ENCODE measurements at regions not wholly inside any gene's neighbourhood (a gene's known extent, or its start where the extent isn't known, plus 50 kb on each side); places are given as distances from the start of the nearest gene placed in this dataset.

DNA sequence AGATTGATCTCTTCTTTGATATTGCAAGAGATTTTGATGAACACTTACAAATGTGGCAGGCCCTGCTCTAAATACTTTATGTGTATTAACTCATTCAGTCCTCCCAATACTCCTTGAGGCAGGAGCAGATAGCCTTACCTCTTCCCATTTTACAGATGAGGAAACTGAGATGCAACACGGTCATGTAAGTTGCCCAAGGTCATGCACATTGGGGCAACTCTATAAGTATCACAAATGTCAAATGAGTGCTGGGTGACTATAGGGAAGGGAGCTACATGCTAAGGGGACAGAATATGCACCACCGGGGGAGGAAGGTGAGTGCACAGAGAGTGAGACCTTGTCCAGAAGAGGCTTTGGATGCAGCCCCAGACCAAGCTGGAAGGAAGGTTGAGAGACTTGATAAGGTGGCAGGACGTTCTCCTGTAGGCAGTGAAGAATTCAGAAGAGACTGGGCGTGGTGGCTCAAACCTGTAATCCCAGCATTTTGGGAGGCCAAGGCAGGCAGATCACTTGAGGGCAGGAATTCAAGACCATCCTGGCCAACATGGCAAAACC lies 132.3 kb upstream of the PWP1 start:
- no peak for DNase-seq (ENCODE audit: low read depth)

DNA sequence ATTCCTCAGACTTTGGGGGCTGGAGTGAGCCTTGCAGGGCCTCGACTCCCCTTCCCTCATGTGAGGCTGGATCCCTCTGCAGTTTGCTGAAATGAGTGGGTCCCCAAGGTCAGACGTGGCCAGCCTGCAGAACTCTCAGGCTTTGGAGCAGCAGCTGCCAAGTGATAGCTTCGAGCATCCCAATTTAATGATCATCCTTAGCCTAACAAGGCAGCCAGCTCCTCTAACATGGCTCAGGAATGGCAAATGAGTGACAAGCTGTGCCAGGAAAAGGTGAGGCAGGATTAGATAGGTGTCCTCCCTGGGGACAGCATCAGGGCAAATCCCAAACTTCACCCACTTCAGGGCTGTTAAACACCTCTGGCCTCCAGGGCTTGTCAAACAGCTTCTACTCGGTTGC lies 130.7 kb upstream of the PWP1 start:
- DNase-seq (ENCODE audit: low read depth), result no peak

DNA sequence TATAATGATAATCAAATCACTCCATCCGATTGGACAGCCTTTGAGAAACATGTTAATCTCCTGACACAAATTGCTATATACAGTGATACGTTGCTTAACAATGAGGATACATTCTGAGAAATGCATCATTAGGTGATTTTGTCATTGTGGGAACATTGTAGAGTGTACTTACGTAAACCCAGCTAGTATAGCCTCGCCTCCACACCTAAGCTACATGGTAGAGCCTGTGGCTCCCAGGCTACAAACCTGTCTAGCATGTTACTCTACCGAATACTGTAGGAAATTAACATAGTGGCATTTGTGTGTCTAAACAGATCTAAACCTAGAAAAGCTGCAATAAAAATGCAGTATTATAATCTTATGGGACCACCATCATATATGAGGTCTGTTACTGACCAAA lies 128.6 kb upstream of the PWP1 start:
- no peak for DNase-seq (ENCODE audit: low read depth)

DNA sequence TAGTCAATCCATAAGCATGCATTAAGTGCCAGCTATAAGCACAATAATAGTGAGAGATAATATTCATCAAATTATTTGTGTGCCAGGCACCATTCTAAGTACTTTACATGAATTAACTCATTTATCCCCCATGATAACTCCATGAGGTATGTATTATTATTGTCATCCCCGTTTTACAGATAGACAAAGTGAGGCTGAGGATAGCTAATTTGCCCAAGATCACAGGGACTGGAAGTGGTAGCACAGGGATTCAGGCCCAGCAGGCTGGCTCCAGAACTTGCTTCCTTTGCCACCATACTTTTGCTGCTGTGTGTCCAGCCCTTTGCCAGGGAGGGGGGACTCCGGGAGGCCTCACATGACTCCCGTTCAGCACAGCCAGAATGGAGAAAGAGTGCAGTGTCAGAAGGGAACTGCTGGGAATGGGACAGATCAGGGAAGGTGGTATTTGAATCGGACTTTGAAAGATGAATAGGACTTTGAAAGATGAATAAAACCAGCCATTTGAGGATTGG lies 128.0 kb upstream of the PWP1 start:
- DNase-seq (ENCODE audit: low read depth), result no peak

DNA sequence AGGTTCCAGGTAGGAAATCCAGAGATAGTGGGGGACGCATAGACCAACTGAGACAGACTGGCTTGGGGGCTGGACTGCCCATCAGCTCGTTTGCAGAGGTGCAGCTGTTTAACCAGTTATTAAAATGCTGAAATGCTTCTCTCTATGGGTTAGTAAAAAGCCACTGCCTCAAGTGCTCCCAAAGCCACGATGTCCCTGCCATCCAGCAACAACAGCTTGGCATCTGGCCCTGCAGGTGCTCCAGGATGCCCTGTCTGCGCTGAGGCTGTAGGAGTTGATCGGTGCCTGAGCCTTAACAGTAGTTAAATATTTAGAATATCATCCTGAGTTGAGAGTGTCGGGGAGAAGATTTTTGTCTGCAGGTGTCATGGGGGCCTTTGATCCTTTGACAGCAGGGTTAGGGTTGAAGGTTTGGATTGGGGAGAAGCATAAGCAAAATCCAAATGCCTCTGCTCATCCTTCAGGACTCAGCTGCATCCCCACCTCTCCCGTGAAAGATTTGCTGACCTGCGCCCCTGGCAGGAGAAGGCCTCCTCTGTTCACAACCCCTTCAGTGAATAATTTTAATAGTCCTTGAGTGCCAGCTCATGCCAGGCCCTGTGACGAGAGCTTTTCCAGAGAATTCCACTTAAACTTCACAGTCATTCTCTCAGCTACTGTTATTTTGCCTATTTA lies 127.3 kb upstream of the PWP1 start:
- no peak for DNase-seq (ENCODE audit: low read depth)

DNA sequence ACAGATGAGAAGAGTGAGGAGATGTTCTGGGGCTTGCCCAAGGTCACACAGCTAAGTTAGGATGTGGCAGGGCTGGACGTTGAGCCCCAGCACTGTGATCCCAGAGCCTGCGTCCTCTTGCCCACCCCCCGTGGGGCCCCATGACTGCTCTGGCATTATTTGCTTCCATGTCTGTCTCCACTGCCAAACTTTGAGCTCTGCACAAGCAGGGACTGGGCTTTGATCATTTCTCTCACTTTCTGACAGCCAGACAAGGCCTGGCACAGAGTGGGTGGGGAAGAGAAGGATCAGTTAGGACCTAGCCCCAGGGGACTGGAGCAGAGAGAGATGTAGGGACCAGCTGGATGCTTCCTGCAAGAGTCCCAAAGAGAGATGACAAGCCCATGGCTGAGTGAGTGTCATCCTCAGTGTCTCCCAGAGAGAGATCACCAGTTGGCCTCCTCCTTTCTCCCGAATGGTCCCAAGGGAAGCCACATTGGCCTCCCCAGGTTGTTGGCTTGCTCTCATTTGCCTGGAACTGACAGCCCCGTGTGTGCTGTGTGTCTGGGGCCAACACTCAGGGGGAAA lies 126.7 kb upstream of the PWP1 start:
- no peak for DNase-seq (ENCODE audit: low read depth)

DNA sequence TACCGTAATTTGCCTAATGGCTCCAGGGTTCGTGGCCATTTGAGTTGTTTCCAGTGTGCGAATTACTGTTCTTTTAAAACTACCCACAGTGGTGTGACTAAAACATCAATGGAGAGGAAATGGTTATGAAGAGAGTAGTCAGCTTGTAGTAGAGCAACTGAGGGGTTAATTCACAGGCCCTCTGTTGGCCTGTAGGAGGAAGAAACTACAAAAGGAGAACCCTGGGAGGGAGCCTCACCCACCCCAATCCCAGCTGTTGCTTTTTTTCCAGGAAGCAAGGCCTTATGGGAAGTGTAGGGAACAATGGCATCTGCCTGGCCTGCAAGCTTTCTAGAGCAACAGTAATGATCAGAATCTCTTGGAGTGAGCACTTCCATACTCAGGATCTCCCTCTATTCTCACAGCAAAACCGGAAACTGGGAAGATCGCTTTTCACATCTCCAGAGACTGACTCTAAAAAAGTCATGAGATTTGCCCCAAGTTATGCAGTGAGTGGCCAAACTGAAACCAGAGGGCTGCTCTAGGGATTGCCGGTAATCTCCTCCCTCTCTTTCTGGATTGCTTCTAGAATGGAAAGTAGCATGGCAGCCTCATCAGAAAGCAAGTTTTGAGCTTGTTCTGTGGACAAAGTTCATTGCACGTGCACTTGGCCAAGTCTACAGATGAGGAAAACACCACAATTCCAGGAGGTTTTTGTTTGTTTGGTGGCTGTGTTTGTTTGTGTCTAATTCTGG lies 125.3 kb upstream of the PWP1 start:
- no peak for DNase-seq (ENCODE audit: low read depth)

DNA sequence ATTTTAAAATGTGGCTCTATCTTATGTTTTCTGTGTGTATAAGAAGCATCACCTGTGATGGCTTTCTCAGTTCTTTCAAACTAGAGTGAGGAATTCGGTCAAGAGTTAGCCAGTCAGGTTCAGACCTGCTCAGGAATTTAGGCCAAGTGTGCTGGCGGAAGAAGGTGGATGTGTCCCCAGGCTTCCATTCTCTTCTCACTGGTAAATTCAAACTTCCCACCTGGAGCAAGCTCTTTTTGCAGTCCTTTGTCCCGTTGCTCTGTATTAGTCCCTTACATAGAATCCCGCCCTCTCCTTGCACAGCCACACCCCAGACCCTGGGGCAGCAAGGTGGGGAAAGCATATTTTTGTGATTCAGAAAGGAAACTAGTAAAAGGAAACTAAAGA lies 124.7 kb upstream of the PWP1 start:
- no peak for DNase-seq (ENCODE audit: low read depth)

DNA sequence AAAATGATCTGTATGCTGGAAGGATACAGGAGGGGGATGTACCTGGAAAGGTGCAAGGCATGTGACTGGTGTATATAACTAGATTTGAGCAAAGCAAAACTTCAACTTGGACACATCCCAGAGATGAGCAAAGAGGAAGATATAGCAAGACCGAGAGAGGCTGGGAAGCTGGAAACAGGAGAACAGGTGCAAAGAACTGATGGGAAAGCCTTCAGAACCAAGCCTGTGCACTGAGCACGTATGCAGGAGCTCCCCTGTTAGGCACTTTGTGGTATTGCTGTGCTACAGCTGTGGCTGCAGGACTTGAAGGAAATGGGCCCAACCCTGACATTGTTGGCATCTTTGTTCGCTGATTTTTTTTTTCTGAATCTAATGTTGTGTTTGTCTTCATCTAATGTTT lies 120.7 kb upstream of the PWP1 start:
- DNase-seq (ENCODE audit: low read depth), result no peak

DNA sequence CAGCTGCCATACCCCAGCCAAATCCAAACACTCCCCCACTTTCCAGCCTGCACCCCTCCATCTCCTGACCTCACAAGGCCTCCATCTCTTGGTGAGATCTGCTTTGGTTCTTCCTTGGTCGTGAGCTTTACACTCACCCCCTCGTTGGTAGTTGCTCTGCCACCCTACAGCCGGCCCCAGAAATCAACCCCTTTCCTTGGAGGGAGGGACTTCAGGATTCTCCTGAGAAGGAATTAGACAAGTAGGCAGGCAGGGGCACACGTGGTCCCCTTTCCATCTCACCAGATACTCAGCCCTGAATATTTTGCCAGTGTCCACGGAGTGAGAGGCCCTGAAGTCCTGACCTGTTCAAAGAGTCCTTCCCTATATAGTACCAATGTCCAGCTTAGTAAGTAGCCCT lies 120.0 kb upstream of the PWP1 start:
- no peak for DNase-seq (ENCODE audit: low read depth)

DNA sequence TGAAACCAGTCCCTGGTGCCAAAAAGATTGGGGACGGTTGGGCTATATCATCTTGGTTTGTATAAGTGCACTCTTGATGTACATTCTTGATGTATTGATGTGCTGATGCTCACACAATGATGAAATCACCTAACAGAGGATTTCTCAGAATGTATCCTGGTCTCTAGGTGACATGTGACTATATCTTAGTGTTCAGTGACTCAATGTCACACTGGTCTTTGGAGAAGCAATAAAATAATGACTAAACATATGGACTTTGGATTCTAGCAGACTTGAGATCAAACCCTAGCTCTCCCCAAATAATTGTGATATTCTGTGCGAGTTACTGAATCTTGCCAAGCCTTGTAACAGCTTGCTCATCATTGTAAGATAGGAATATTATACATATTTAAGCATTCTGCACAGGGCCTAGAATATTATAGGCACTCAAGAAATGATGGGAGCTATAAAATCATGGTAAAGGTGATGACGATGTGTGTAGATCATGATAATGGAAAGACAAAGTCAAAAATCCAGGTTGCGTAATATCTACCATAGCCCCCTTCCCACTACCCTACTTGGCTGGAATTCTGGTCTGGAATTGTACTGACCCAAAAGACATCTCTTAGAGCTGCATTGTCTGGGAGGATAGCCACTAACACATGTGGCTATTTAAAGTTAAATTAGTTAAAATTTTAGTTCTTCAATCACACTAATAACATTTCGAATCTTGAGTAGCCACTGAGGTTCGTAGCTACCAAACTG lies 117.6 kb upstream of the PWP1 start:
- no peak for DNase-seq (ENCODE audit: low read depth)

DNA sequence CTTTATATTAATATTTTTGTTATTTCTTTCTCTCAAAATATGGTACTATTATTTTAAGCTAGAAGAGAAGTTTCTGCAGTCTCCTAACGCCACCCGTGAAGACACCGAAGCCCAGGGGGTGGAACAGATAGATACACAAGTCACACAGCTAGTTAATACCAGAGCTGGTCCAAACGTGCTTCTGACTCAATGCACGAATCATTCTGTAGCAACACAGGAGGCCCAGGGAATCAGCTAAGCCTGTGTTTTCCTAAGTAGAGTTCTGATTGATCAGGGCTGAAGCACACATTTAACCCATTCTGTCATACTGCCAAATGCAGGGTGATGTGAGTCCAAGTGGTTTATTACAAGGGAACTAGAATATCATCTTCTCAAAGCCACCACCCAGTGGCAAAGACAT lies 116.9 kb upstream of the PWP1 start:
- DNase-seq (ENCODE audit: low read depth), result no peak

DNA sequence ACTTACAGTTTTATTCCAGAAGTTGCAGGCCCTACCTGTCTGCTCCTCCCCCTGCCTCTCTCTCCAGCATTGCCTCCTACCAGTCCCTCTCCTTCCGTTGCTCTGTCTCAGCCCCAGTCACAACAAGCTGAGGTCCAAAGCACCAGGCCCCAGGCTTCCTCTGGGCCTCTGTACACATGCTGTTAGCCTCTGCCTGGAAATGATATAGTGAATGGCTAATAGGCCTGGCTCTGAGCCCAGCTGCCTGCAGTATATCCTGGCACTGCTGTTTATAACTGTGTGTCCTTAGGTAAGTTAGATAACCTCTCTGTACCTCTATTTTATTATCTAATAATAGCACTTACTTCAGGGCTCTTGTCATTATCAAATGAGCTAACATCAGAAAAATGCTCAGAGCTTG lies 114.9 kb upstream of the PWP1 start:
- DNase-seq (ENCODE audit: low read depth), result no peak

DNA sequence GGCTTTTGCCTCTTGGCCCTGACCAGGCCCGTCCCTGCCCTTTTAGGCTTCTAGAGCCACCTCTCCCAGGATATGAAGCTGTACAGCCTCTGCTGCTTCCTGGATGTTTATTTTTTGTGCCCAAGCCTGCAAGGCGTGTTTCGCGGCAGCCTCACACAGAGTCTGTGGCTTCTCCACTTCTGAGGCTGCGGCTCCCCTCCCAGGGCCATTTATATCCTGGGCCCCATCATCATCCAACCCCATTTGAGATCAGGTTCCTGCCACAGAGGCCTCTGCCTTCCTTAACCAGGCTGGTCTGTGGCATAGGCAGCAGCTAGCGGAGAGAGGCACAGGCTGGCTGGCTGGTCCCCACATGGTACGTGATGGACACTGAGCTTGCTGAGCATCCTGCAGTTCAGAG lies 114.1 kb upstream of the PWP1 start:
- no peak for DNase-seq (ENCODE audit: low read depth)

DNA sequence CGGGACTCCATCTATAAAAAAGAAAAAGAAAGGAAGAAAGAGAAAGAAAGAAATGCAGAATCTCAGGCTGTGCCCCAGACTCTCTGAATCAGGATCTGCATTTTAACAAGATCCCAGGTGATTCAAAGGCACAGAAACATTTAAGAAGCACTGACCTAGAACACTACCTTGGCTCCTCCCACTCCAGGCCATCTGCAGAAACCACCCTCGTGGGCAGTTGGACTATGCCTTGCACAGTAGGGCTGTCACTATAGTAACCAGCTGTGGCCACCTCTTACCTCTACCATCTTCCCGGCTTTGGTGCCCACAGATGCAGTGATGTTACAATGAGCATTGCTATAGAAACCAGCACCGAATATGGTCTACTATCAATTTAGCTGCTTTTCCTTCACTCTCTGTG lies 110.9 kb upstream of the PWP1 start:
- DNase-seq (ENCODE audit: low read depth), result no peak

DNA sequence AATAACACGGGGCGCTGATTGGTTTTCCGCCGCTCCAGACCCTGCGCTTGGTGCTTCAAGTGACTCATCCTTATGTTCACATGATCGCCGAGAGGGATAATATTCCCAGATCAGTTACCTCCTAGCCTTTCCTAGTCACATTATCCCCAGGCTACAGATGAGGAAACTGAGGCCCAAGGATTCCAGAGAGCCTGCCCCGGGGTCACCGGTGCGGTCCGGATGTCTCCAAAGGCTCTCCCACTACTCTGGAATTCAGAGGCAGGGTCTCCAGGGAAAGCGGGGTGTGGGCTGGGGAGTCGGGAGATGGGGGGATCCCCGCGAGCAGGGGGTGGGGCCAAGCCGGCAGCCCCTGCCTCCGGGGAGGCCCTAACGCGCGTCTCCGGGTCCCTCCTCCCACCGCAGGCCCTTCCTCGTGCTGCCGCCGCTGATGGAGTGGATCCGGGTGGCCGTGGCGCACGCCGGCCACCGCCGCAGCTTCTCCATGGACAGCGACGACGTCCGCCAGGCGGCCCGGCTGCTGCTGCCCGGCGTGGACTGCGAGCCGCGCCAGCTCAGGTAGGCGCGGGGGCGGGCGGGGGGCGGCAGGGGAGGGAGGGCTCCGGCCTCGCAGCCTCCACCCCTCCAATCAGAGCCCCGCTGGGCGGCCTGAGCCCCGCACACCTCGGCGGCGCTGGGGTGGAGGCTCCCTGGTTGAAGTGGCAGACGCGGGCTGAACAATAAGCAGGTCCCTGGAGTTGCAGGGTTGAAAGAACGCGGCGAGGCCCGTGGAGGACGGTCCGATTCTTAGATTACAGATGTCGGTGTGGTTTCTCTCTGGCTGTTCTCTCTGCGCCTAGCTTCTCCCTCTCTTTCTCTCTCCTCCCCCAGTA lies 104.6 kb upstream of the PWP1 start:
- DNase-seq (ENCODE audit: low read depth), result no peak

DNA sequence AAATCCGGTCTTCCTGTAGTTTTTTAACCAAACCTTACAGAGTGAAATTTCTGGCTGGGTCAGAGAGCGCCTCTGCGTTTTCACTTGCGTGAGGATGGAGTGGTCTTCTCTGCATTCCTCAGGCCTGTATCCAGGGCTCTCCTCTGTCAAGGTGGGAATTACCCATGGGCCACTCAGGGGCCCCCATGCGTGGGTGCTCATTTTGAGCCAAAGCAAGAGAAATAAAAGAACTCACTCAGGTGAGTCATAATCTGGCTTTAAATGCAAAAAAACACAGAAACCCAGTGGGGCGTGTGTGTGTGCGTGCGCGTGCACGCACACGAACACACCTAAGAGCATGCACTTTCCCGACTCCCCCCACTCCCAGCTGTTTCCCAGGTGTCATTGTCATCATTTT lies 104.0 kb upstream of the PWP1 start:
- no peak for DNase-seq (ENCODE audit: low read depth)

DNA sequence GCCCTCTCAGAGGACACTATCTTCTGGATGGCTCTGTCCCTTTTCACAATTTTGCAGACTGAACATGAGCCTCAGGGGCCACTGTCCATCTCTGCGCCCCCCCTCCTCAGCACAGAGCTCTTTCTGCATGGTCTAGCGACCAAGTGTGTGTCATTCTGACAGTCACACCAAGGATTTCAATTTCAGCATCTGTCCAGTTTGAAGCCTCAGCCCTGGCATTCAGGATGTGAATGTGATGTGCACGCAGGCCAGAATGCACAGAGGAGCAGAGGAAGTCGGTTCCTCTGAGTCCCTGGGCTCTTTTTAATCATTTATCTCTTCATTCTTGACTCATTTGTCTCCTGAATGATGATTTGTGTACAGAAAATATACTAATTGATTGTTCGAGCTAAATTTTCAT lies 102.0 kb upstream of the PWP1 start:
- no peak for DNase-seq (ENCODE audit: low read depth)

DNA sequence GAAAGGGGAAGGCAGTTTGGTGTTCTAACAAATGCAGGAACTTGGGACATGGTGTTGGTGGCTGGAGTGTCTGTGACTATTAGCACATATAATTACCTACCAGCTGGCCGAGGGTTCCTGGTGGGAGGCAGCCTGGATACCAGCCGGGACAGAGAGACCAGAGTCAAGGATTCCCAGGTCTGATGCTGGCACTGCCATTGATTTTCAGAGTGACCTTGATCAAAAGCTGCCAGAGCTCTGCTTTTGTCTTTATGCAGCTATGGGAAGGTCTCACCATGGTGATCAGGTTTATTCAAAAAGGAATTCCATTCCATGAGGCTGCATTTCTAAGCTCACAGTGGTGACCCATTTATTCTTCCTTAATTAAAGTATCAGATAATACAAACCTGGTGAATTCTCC lies 101.0 kb upstream of the PWP1 start:
- no peak for DNase-seq (ENCODE audit: low read depth)

DNA sequence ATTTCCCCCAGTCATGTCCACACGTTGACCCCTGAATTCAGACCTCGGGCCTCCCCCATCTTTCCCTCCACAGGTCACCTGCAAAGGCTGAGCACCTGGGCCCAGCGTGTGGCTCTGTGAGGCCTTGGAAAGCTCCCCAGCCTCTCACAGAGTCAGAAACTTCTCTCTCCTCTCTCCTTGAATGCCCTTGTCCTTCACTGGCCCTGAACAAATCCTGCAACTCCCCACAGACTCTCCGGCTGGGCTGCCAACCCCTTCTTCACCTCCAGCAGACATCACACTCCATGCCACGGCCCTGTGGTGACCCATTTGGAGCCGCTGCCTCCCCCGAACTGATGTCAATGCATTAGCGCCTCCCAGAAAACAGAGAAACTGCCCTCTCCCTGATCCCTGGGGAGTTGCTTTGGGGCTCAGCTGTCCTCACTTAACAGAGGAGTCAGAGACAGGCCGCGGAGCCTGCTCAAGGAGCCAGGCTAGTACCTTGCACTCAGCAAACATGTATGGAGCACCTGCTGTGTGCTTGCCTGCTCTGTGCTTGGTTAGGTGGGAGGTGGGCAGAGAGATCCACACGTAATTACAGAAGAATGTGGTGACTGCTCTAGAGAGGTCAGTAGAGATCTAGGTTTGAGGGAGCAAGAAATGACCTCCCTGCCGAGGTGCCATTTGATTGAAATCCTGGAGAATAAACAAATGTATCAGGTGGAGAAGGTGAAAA lies 99.2 kb upstream of the PWP1 start:
- no peak for DNase-seq (ENCODE audit: low read depth)

DNA sequence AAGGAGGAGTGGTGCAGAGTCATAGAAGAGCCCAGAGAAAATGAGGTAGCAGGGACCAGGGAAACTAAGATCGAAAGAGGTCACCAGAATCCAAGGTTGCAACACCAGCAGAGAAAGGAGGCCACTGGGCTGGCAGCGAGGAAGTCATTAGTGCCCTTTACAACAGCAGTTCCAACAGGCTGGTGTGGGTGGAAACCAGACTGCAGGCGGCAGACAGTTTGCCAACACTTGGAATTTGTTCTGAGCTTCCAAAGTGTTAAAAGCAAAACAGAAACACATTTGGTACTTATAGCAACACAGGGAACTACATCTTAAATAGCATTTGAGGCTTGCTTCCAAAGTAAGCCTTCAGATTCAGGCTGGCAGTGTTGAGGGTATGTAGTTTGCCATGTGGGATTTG lies 95.2 kb upstream of the PWP1 start:
- no peak for DNase-seq (ENCODE audit: low read depth)

All from GM04503 (cell line).